ENCODE measurements at regions not wholly inside any gene's neighbourhood (a gene's known extent, or its start where the extent isn't known, plus 50 kb on each side); places are given as distances from the start of the nearest gene placed in this dataset.

DNA sequence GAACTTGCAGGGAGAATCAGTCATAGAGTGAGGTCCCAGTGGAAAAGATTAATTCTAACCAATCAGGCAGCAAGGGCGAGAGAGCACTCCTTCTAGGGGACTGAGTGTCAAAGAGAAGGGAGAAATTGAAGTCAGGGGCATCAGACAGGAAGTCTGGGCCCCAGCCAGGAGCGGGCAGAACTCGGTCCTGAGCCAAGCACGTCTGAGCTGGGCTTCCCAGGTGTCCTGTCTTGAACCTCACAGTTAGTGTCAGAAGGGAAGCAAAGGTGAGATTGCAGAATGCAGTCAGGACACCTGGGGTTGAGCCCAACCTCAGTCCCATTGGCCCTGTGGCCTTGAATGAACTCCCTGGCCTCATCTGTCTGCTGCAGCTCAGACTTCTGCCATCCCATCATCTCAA lies 220.9 kb downstream of the SMAD2 start:
- dilution Hi-C loops (cut with MboI; ENCODE audit: extremely low pct_ligation_motif_present, low sequenced_read_pairs) = no loop called here
- Histone ChIP-seq H3K27ac (ENCODE audit: insufficient read depth, low read depth, low read length) (no peak overlapping the region), H3K9ac (replicated peaks; ENCODE audit: extremely low read depth, insufficient read depth, low read length) (no peak overlapping the region), H3K9me1 (replicated peaks; ENCODE audit: control insufficient read depth, extremely low read depth, insufficient read depth, low read length) (no peaks in the 10 kb centered on the region), H3K36me3 (ENCODE audit: control insufficient read depth in 2 of 2, extremely low read depth in 1 of 2, insufficient read depth in 2 of 2, low read length in 2 of 2) (no peaks in the 10 kb centered on the region), H3K9me3 (replicated peaks; ENCODE audit: control insufficient read depth, insufficient read depth, low read length) (no peaks in the 10 kb centered on the region), H4K20me1 (replicated peaks; ENCODE audit: control insufficient read depth, extremely low read depth, insufficient read depth, low read length) (no peaks in the 10 kb centered on the region), H2AFZ (ENCODE audit: low read depth, low read length) (no peak overlapping the region), H3K79me2 (ENCODE audit: control insufficient read depth, insufficient read depth, low read length) (no peaks in the 10 kb centered on the region), H3K27me3 (ENCODE audit: control insufficient read depth in 2 of 2, insufficient read depth in 2 of 2, low read length in 2 of 2) (no peaks in the 10 kb centered on the region), H3K4me3 (replicated peaks in 1 of 3; ENCODE audit: insufficient read depth in 1 of 3, low read depth in 1 of 3, low read length in 3 of 3) (no peak overlapping the region), H3K4me1 (ENCODE audit: control insufficient read depth, extremely low read depth, insufficient read depth, low read length) (no peaks in the 10 kb centered on the region), H3K4me2 (ENCODE audit: insufficient read depth, low read length) (no peak overlapping the region)
- DNase-seq (ENCODE audit: low read depth, low spot score) (no peak), FAIRE-seq (no peak)
- ChIA-PET CTCF (no interaction called here), POLR2A (no interaction called here)
- intact Hi-C loops (cut with micrococcal nuclease) = no loop called here
- TF ChIP-seq, protein P1, sequence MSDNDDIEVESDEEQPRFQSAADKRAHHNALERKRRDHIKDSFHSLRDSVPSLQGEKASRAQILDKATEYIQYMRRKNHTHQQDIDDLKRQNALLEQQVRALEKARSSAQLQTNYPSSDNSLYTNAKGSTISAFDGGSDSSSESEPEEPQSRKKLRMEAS (IDR thresholded peaks at IDR 0.05; ENCODE audit: insufficient read depth, insufficient read length) = no peak
- no TSS peak for BruUV-seq (replicated peaks)

DNA sequence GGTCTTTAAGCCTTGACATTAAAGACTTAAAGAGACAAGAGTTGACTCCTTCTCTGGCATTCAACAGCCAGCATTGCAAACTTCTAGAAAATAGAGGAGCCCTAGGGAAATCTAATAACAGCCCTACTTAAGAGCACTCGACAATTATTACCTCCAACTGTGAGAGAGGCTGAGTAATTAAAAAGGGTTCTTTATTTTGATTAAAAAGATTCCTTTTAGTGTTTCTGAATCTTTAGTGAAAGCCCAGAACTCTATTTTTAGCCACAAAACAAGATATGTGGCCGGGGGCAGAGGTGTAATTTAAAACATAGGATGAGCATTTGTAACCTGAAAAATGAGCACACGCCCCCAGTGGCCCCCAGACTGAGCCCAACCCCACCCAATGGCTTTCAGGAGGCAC lies 222.3 kb downstream of the SMAD2 start:
- intact Hi-C loops (cut with micrococcal nuclease) = no loop called here
- Histone ChIP-seq H3K4me3 (replicated peaks in 1 of 3; ENCODE audit: insufficient read depth in 1 of 3, low read depth in 1 of 3, low read length in 3 of 3) (no peak overlapping the region), H4K20me1 (replicated peaks; ENCODE audit: control insufficient read depth, extremely low read depth, insufficient read depth, low read length) (no peaks in the 10 kb centered on the region), H3K79me2 (ENCODE audit: control insufficient read depth, insufficient read depth, low read length) (no peaks in the 10 kb centered on the region), H3K9me3 (replicated peaks; ENCODE audit: control insufficient read depth, insufficient read depth, low read length) (no peaks in the 10 kb centered on the region), H3K4me2 (ENCODE audit: insufficient read depth, low read length) (no peak overlapping the region), H3K36me3 (ENCODE audit: control insufficient read depth in 2 of 2, extremely low read depth in 1 of 2, insufficient read depth in 2 of 2, low read length in 2 of 2) (no peaks in the 10 kb centered on the region), H2AFZ (ENCODE audit: low read depth, low read length) (no peak overlapping the region), H3K9me1 (replicated peaks; ENCODE audit: control insufficient read depth, extremely low read depth, insufficient read depth, low read length) (no peaks in the 10 kb centered on the region), H3K4me1 (ENCODE audit: control insufficient read depth, extremely low read depth, insufficient read depth, low read length) (no peaks in the 10 kb centered on the region), H3K27ac (ENCODE audit: insufficient read depth, low read depth, low read length) (no peak overlapping the region), H3K27me3 (ENCODE audit: control insufficient read depth in 2 of 2, insufficient read depth in 2 of 2, low read length in 2 of 2) (no peaks in the 10 kb centered on the region), H3K9ac (replicated peaks; ENCODE audit: extremely low read depth, insufficient read depth, low read length) (no peak overlapping the region)
- FAIRE-seq = no peak
- dilution Hi-C loops (cut with MboI; ENCODE audit: extremely low pct_ligation_motif_present, low sequenced_read_pairs) = no loop called here
- CTCF ChIA-PET = no interaction called here
- POLR2A ChIA-PET = no interaction called here
- TF ChIP-seq POLR2A (IDR thresholded peaks at IDR 0.05; ENCODE audit: low read depth, low read length) = no peak
- no peak for DNase-seq (ENCODE audit: low read depth, low spot score)
- BruUV-seq (replicated peaks) = no TSS peak

DNA sequence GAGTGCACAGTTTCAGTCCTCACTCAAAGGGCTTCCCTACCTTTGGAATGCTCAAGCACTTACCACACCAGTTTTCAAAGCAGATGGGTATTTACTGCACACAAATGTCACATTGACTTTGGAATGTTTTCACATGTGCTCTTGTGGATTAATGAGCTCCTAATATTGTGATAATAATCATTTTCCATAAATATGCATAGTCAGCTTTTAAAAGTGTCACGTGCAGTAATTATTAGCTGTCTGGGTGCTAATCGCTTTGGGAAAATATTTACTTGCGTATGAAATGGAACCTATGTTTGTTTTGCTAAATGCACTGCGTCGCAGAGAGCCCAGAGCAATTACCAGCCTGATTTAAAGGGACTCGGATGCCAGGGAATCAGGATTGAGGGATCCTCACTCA lies 229.3 kb downstream of the SMAD2 start:
- BruUV-seq (replicated peaks) = no TSS peak
- no peaks in the 10 kb centered on the region for H3K27me3 ChIP-seq (ENCODE audit: control insufficient read depth in 2 of 2, insufficient read depth in 2 of 2, low read length in 2 of 2)
- no peak overlapping the region for H3K9ac ChIP-seq (replicated peaks; ENCODE audit: extremely low read depth, insufficient read depth, low read length)
- DNase-seq (ENCODE audit: low read depth, low spot score) (no peak), FAIRE-seq (no peak)
- no peaks in the 10 kb centered on the region for H3K79me2 ChIP-seq (ENCODE audit: control insufficient read depth, insufficient read depth, low read length)
- no peaks in the 10 kb centered on the region for H3K4me1 ChIP-seq (ENCODE audit: control insufficient read depth, extremely low read depth, insufficient read depth, low read length)
- no peaks in the 10 kb centered on the region for H3K36me3 ChIP-seq (ENCODE audit: control insufficient read depth in 2 of 2, extremely low read depth in 1 of 2, insufficient read depth in 2 of 2, low read length in 2 of 2)
- H3K27ac ChIP-seq (ENCODE audit: insufficient read depth, low read depth, low read length) = no peak overlapping the region
- intact Hi-C loops (cut with micrococcal nuclease) (no loop called here), dilution Hi-C loops (cut with MboI; ENCODE audit: extremely low pct_ligation_motif_present, low sequenced_read_pairs) (no loop called here)
- H4K20me1 ChIP-seq (replicated peaks; ENCODE audit: control insufficient read depth, extremely low read depth, insufficient read depth, low read length) = no peaks in the 10 kb centered on the region
- TF ChIP-seq MYC (IDR thresholded peaks at IDR 0.05; ENCODE audit: low read depth, low read length) = no peak
- TF ChIP-seq POLR2A (IDR thresholded peaks at IDR 0.05; ENCODE audit: low read depth, low read length) = no peak
- TF ChIP-seq JUN (IDR thresholded peaks at IDR 0.05; ENCODE audit: borderline replicate concordance, insufficient read depth, insufficient read length, low read depth) = no peak
- TF ChIP-seq EZH2 (IDR thresholded peaks at IDR 0.05; ENCODE audit: borderline replicate concordance, low read depth, low read length, severe bottlenecking) = no peak
- POLR2A ChIA-PET = no interaction called here
- H3K9me1 ChIP-seq (replicated peaks; ENCODE audit: control insufficient read depth, extremely low read depth, insufficient read depth, low read length) = no peaks in the 10 kb centered on the region
- no peak overlapping the region for H3K4me2 ChIP-seq (ENCODE audit: insufficient read depth, low read length)
- H2AFZ ChIP-seq (ENCODE audit: low read depth, low read length) = no peak overlapping the region
- H3K9me3 ChIP-seq (replicated peaks; ENCODE audit: control insufficient read depth, insufficient read depth, low read length) = no peaks in the 10 kb centered on the region
- H3K4me3 ChIP-seq (replicated peaks in 1 of 3; ENCODE audit: insufficient read depth in 1 of 3, low read depth in 1 of 3, low read length in 3 of 3) = no peak overlapping the region
- CTCF ChIA-PET = no interaction called here
